K562 (cell line): ENCODE measurements at regions not wholly inside any gene's neighbourhood (a gene's known extent, or its start where the extent isn't known, plus 50 kb on each side); places are given as distances from the start of the nearest gene placed in this dataset.
A peak's percentile ranks its signal among the peaks of the same experiment; 100 is the strongest.

Experiments
- ARHGAP35 ChIP-seq: fragments of 450-650 bp; IDR thresholded peaks from 2 replicates; pipeline ENCODE4 v1.6.1; 2018; ENCODE audit not compliant: partially characterized antibody
- BRD9 ChIP-seq: fragments of 450-650 bp; IDR thresholded peaks from 2 replicates; pipeline ENCODE4 v1.6.1; 2018; ENCODE audit warnings: low read depth; ENCODE audit not compliant: partially characterized antibody
- CHD7 ChIP-seq: fragments of 200-600 bp; sonication (generic); IDR thresholded peaks from one replicate; pipeline ENCODE4 v1.6.1; 2012; ENCODE audit warnings: mild to moderate bottlenecking, low read depth, low read length, inconsistent platforms
- ELK1 ChIP-seq: sonication (generic); formaldehyde crosslinking; IDR thresholded peaks from 2 replicates; pipeline ENCODE4 v1.8.1; 2022; ENCODE audit warnings: missing genetic modification reagents
- MAFK ChIP-seq: IDR thresholded peaks from 2 replicates; pipeline ENCODE4 v1.6.1; 2011; ENCODE audit warnings: low read length, improper control_type of control experiment
- OTX1 ChIP-seq: fragments of 450-650 bp; formaldehyde crosslinking; IDR thresholded peaks from 2 replicates; pipeline ENCODE4 v1.4.0; 2022; ENCODE audit warnings: mild to moderate bottlenecking
- ZKSCAN1 ChIP-seq: fragments of 150-350 bp; IDR thresholded peaks from 2 replicates; pipeline ENCODE4 v1.6.1; 2016; ENCODE audit warnings: low read depth, low read length
- TF ChIP-seq, protein P1 (sequence below): fragments of 450-650 bp; IDR thresholded peaks from 2 replicates; pipeline ENCODE4 v1.6.1; 2014; ENCODE audit warnings: low read depth, mild to moderate bottlenecking, moderate library complexity, borderline replicate concordance

GRCh38 chr16:49068224-49068623 lies 213.4 kb downstream of the CBLN1 start (continued):
- TF ChIP-seq CHD7 = no peak
- no peak for TF ChIP-seq ZKSCAN1
- no peak for TF ChIP-seq OTX1 (CRISPR knock-in tag)
- TF ChIP-seq ARHGAP35 = no peak
- TF ChIP-seq ELK1 (CRISPR knock-in tag) = no peak
- TF ChIP-seq MAFK = peak; percentile 94
- TF ChIP-seq, protein P1, sequence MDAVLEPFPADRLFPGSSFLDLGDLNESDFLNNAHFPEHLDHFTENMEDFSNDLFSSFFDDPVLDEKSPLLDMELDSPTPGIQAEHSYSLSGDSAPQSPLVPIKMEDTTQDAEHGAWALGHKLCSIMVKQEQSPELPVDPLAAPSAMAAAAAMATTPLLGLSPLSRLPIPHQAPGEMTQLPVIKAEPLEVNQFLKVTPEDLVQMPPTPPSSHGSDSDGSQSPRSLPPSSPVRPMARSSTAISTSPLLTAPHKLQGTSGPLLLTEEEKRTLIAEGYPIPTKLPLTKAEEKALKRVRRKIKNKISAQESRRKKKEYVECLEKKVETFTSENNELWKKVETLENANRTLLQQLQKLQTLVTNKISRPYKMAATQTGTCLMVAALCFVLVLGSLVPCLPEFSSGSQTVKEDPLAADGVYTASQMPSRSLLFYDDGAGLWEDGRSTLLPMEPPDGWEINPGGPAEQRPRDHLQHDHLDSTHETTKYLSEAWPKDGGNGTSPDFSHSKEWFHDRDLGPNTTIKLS = no peak
- no peak for TF ChIP-seq BRD9
